ENCODE measurements at regions not wholly inside any gene's neighbourhood (a gene's known extent, or its start where the extent isn't known, plus 50 kb on each side); places are given as distances from the start of the nearest gene placed in this dataset.
"Not testable (repeated sequence)": the region's sequence is repeated elsewhere in the genome, so short reads cannot be mapped to it uniquely, and the experiment has no call there.

DNA sequence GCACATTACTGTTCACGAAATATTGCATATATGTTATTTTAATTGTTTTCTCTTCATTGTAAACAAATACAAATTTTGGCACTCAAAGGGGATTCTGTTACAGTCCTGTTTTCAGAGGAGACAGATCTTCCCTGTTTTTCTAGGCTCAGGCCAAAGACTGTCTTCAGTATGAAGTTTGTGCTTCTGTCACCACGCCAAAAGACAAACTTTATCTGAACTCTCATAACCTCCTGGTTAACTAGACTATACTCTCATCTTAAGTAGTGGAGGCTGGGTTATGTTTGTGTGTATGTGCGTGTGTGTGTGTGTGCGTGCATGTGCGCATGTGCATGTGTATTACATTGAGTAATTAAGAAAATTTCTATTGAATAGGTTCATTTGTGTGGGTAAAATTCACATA is 676.8 kb upstream of the HS3ST1 start:
- H3K4me3 ChIP-seq (replicated peaks in 1 of 2; ENCODE audit: low read depth in 2 of 2, low read length in 2 of 2) = no peak overlapping the region
- TF ChIP-seq, protein P1, sequence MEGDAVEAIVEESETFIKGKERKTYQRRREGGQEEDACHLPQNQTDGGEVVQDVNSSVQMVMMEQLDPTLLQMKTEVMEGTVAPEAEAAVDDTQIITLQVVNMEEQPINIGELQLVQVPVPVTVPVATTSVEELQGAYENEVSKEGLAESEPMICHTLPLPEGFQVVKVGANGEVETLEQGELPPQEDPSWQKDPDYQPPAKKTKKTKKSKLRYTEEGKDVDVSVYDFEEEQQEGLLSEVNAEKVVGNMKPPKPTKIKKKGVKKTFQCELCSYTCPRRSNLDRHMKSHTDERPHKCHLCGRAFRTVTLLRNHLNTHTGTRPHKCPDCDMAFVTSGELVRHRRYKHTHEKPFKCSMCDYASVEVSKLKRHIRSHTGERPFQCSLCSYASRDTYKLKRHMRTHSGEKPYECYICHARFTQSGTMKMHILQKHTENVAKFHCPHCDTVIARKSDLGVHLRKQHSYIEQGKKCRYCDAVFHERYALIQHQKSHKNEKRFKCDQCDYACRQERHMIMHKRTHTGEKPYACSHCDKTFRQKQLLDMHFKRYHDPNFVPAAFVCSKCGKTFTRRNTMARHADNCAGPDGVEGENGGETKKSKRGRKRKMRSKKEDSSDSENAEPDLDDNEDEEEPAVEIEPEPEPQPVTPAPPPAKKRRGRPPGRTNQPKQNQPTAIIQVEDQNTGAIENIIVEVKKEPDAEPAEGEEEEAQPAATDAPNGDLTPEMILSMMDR (IDR thresholded peaks at IDR 0.05; ENCODE audit: low read depth, low read length) = no peak
- DNase-seq (ENCODE audit: low read depth in 2 of 2) = no peak

DNA sequence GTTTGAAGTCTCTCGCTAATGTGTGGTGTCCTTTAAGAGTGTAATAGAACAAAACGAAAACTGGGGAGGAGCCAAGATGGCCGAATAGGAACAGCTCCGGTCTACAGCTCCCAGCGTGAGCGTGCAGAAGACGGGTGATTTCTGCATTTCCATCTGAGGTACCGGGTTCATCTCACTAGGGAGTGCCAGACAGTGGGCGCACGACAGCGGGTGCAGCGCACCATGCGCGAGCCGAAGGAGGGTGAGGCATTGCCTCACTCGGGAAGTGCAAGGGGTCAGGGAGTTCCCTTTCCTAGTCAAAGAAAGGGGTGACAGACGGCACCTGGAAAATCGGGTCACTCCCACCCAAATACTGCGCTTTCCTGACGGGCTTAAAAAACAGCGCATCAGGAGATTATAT is 661.2 kb upstream of the HS3ST1 start:
- H3K4me3 ChIP-seq (replicated peaks in 1 of 2; ENCODE audit: low read depth in 2 of 2, low read length in 2 of 2); DNase-seq (ENCODE audit: low read depth in 2 of 2): not testable (repeated sequence)

DNA sequence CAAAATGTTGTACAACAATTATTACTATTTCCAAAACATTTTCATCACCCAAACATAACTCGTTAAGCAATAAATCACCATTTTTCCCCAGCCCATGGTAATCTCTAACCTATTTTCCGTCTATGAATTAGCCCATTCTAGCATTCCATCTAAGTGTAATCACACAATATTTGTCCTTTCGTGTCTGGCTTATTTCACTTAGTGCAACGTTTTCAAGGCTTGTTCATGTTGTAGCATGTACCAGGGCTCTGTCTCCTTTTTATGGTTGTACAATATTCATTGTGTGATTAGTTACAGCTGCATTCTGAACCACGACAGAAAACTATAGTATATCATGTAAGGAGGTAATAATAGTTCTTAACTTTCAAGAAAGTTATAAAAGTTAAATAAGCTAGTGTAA is 656.0 kb upstream of the HS3ST1 start:
- TF ChIP-seq, protein P1 (IDR thresholded peaks at IDR 0.05; ENCODE audit: low read depth, low read length) = no peak
- DNase-seq (ENCODE audit: low read depth in 2 of 2) = no peak
- no peak overlapping the region for H3K4me3 ChIP-seq (replicated peaks in 1 of 2; ENCODE audit: low read depth in 2 of 2, low read length in 2 of 2)

DNA sequence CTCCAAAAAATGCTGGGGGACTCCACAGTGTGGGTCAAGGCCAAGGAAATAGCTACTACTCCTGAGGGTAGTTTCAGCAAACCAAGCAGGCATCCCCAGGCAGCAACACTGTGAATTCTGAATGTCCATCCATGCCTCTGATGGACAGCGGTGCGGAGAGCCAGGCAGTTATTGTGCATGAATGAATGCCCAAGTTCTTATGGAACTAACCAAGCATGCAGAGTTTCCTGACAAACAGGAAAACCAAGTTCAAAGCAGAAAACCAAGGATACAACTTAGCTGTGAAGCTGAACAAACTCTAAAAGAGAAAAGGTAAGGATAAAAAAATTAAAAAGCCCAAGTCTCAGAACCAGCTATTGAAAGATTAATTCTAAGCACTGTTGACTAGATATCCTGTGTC is 642.6 kb upstream of the HS3ST1 start:
- no peak for DNase-seq (ENCODE audit: low read depth in 2 of 2)
- TF ChIP-seq, protein P1 (IDR thresholded peaks at IDR 0.05; ENCODE audit: low read depth, low read length) = no peak

DNA sequence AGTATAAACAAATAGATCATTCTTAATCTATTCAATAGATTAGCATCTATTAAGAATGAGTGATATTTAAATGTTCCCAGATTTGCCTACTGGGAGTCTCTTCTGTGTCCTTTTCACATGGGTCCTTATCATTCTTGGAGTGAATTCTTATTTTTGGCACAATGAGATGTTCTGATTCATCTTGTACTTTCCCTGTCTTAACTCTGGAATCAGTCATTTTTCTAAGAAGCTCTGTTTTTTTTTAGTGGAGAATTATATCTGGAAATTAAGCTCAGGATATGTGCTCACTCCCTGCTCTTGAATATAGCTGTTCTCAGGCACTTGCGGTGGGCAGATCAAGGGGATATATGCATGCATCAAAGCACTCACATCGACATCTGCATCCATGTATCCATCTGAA is 625.3 kb upstream of the HS3ST1 start:
- DNase-seq (ENCODE audit: low read depth in 2 of 2) = peak; percentile 22 to 26
- TF ChIP-seq, protein P1 (IDR thresholded peaks at IDR 0.05; ENCODE audit: low read depth, low read length) = no peak
- no peak overlapping the region for H3K4me3 ChIP-seq (replicated peaks in 1 of 2; ENCODE audit: low read depth in 2 of 2, low read length in 2 of 2)

More for the DNA sequence above, 642.6 kb upstream of the HS3ST1 start:
- H3K4me3 ChIP-seq (replicated peaks in 1 of 2; ENCODE audit: low read depth in 2 of 2, low read length in 2 of 2) = no peak overlapping the region

DNA sequence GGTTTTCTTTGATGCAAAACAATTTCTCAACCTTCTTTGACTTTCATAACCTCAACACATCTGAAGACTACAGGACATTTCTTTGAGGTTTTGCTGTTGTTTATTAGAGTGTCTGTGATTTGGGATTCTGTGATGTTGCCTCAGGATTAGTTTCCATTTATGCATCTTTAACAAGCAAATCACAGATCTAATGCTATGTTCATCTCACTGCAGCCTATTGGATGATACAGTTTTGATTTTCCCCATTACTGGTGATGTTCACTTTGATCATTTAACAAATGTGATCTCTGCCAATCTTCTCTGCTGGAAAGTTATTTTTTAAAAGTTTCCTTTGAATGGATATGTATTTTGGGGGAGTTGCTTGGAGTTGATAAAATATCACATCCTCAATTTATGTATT is 624.9 kb upstream of the HS3ST1 start:
- no peak overlapping the region for H3K4me3 ChIP-seq (replicated peaks in 1 of 2; ENCODE audit: low read depth in 2 of 2, low read length in 2 of 2)
- DNase-seq (ENCODE audit: low read depth in 2 of 2) = no peak
- TF ChIP-seq, protein P1 (IDR thresholded peaks at IDR 0.05; ENCODE audit: low read depth, low read length) = no peak

DNA sequence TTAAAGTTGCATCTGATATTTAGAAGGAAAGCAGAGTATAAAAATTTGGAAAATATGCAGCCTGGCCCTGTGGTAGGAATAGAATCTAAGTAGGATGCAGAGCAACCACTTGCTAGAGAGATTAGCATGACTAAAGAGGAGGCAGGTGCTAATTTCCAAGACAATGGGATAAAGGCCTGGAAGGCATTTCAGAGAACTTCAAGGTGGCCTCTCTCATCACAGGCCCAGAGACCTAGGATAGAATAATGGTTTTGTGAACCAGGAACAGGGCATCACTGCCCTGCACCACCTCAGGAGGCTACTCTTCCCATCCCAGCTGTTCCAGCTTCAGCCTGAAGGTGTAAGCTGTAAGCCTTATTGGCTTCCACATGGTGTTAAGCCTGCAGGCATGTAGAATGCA is 621.7 kb upstream of the HS3ST1 start:
- H3K4me3 ChIP-seq (replicated peaks in 1 of 2; ENCODE audit: low read depth in 2 of 2, low read length in 2 of 2) = no peak overlapping the region
- TF ChIP-seq, protein P1 (IDR thresholded peaks at IDR 0.05; ENCODE audit: low read depth, low read length) = no peak
- DNase-seq (ENCODE audit: low read depth in 2 of 2) = no peak

Data from cardiac fibroblast (primary cell).